Skeletal muscle satellite cell (primary cell): ENCODE measurements at regions not wholly inside any gene's neighbourhood (a gene's known extent, or its start where the extent isn't known, plus 50 kb on each side); places are given as distances from the start of the nearest gene placed in this dataset.
"Not testable (repeated sequence)": the region's sequence is repeated elsewhere in the genome, so short reads cannot be mapped to it uniquely, and the experiment has no call there.

Source experiments
- H3K27me3 ChIP-seq: 2 replicates; pipeline ENCODE4 v1.7.0; 2013; ENCODE audit warnings: low read length; ENCODE audit not compliant: control insufficient read depth, insufficient read depth
- H3K36me3 ChIP-seq: 2 replicates; pipeline ENCODE4 v1.7.0; 2013; ENCODE audit warnings: mild to moderate bottlenecking, control low read depth, low read length; ENCODE audit not compliant: insufficient read depth
- H3K4me1 ChIP-seq: 2 replicates; pipeline ENCODE4 v1.7.0; 2013; ENCODE audit warnings: low read length; ENCODE audit not compliant: control insufficient read depth, insufficient read depth
- H3K4me2 ChIP-seq: 2 replicates; pipeline ENCODE4 v1.7.0; 2013; ENCODE audit warnings: mild to moderate bottlenecking, low read length
- H3K4me3 ChIP-seq: 2 replicates; pipeline ENCODE4 v1.7.0; 2013; ENCODE audit warnings: low read length
- H3K9ac ChIP-seq: 2 replicates; pipeline ENCODE4 v1.7.0; 2013; ENCODE audit warnings: mild to moderate bottlenecking, low read depth, low read length, moderate library complexity
- H3K9me3 ChIP-seq: replicated peaks from 2 replicates; pipeline ENCODE4 v1.7.0; 2013; ENCODE audit warnings: mild to moderate bottlenecking, control low read depth, low read length

GRCh38 chr12:76292891-76293290 lies 55.3 kb downstream of the BBS10 start:
- H3K4me3 ChIP-seq, H3K4me2 ChIP-seq, H3K27me3 ChIP-seq, H3K9me3 ChIP-seq: not testable (repeated sequence)
- H3K36me3 ChIP-seq, result peaks cover 38% of the 10 kb centered on the region
- peak overlapping the region; percentile 59 for H3K9ac ChIP-seq
- H3K4me1 ChIP-seq, result peaks cover 39% of the 10 kb centered on the region

DNA sequence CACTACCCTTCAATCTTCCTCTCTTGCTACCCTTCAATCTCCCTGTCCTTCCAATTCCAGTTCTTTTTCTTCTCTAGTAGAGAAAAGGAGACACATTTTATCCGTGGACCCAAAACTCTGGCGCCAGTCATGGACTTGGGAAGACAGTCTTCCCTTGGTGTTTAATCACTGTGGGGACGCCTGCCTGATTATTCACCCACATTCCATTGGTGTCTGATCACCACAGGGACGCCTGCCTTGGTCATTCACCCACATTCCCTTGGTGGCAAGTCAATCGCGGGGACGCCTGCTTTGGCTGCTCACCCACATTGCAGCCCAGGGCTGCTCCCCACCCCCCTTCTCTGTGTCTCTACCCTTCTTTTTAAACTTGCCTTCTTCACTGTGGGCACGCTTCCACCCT lies 55.9 kb downstream of the BBS10 start:
- not testable (repeated sequence) for H3K27me3 ChIP-seq, H3K4me3 ChIP-seq, H3K9me3 ChIP-seq, H3K4me2 ChIP-seq
- peaks cover 37% of the 10 kb centered on the region for H3K36me3 ChIP-seq
- H3K4me1 ChIP-seq, result peaks cover 44% of the 10 kb centered on the region
- H3K9ac ChIP-seq, result peak overlapping the region; percentile 74

GRCh38 chr12:76290963-76291859 lies 57.0 kb downstream of the BBS10 start:
- H3K27me3 ChIP-seq, result no peaks in the 10 kb centered on the region
- no peak overlapping the region for H3K4me3 ChIP-seq
- no peak overlapping the region for H3K4me2 ChIP-seq
- H3K36me3 ChIP-seq, result peaks cover 31% of the 10 kb centered on the region
- peaks cover 51% of the 10 kb centered on the region for H3K4me1 ChIP-seq
- no peaks in the 10 kb centered on the region for H3K9me3 ChIP-seq
- H3K9ac ChIP-seq, result peak overlapping the region; percentile 74

DNA sequence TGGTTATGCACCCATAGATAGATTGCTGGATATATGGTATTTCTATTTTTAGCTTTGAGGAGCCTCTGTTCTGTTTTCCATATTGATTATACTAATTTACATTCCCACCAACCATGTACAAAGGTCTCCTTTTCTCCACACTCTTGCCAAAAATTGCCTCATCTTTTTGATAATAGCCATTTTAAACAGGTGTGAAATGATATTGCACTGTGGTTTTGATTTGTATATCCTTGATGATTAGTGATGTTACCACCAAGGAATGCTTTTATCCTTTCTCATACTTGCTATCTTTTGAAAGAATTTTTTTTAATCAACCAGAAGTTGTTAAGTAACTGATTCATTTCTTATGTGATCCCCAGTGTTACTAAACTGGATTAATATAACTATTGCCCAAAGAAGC lies 60.0 kb downstream of the BBS10 start:
- Histone ChIP-seq H3K4me3 (no peak overlapping the region), H3K4me2 (no peak overlapping the region), H3K4me1 (peaks cover 77% of the 10 kb centered on the region), H3K27me3 (no peaks in the 10 kb centered on the region), H3K9me3 (no peaks in the 10 kb centered on the region), H3K9ac (no peak overlapping the region), H3K36me3 (peaks cover 4% of the 10 kb centered on the region)

DNA sequence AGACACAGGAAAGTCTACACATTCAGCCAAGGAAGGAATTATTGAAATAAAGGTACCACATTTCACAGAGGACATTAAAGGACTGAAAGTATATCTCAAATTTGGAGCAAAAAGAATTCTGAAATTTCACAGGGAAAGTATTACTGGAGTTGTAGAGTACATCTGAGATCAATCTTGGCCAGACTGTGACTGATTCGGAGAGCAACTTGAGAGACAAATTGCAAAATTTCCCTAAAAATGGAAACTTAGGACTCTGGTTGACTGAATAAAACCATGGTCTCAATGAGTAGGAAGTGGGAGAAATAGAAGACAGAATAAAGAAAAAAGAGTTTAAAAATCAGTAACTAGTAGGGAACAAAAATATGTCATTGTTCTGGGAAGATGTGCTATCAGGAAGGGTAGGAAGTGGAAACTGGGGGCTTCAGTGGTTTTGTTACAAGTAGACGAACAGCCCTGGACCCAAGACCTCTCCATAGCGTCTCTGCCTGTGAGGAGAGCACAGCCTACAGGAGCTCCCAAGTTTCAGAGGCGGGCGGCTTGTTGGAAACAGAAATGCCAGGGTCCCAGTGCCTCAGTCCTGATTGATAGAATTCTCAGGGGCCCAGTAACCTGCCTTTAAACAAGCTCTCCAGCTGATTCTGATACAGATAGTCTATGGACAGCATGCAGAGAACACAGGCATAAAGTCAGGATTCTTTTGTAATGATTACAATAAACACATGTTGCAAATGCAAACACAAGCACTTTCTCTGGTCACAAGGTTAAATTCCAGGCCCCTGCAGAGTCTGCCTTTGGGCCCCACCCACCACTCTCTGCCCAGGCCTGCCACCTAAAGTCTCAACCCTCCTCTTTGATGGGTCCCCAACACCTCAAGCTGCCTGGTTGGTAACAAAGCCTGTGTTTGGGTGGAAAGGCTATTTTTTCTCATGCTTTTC lies 63.1 kb downstream of the BBS10 start:
- peak overlapping the region; percentile 34 for H3K9ac ChIP-seq
- no peaks in the 10 kb centered on the region for H3K9me3 ChIP-seq
- H3K4me2 ChIP-seq, result peak overlapping the region; percentile 25
- H3K27me3 ChIP-seq, result no peaks in the 10 kb centered on the region
- H3K36me3 ChIP-seq, result peaks cover 12% of the 10 kb centered on the region
- H3K4me1 ChIP-seq, result peaks cover 52% of the 10 kb centered on the region
- no peak overlapping the region for H3K4me3 ChIP-seq

DNA sequence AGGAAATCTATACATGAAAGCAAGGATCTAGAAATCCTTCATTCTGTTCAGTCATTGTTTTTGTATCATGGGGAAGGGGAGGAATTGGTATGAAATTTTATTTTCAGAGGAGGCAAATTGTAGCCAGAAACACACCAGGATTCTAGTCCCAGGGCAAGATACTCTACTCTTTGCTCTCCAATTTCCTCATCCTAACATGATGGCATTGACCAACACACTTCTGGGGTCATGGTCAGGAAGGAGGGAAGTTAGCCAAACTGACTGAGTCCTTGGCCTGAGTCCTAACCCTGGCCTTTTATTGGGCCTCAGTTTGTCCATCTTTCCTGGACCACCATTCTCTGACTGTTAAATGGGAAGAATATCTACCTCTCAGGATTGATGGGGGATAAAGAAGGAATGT lies 65.5 kb downstream of the BBS10 start:
- peaks cover 53% of the 10 kb centered on the region for H3K4me1 ChIP-seq
- H3K36me3 ChIP-seq, result peaks cover 12% of the 10 kb centered on the region
- no peaks in the 10 kb centered on the region for H3K9me3 ChIP-seq
- H3K27me3 ChIP-seq, result no peaks in the 10 kb centered on the region
- H3K4me2 ChIP-seq, result no peak overlapping the region
- no peak overlapping the region for H3K9ac ChIP-seq
- no peak overlapping the region for H3K4me3 ChIP-seq

GRCh38 chr12:76277480-76277879 lies 70.7 kb downstream of the BBS10 start:
- Histone ChIP-seq H3K4me1 (peaks cover 56% of the 10 kb centered on the region), H3K9ac (peak overlapping the region; percentile 74), H3K9me3 (no peaks in the 10 kb centered on the region), H3K36me3 (peaks cover 5% of the 10 kb centered on the region), H3K4me2 (peak overlapping the region; percentile 49), H3K4me3 (peak overlapping the region; percentile 32), H3K27me3 (no peaks in the 10 kb centered on the region)

GRCh38 chr12:76276499-76277151 lies 71.6 kb downstream of the BBS10 start:
- no peaks in the 10 kb centered on the region for H3K27me3 ChIP-seq
- peak overlapping the region; percentile 32 for H3K4me3 ChIP-seq
- H3K4me2 ChIP-seq, result peak overlapping the region; percentile 49
- peaks cover 62% of the 10 kb centered on the region for H3K4me1 ChIP-seq
- H3K9me3 ChIP-seq, result no peaks in the 10 kb centered on the region
- H3K36me3 ChIP-seq, result no peaks in the 10 kb centered on the region
- H3K9ac ChIP-seq, result peak overlapping the region; percentile 74

GRCh38 chr12:76275511-76276093 lies 72.6 kb downstream of the BBS10 start:
- peak overlapping the region; percentile 8 for H3K4me2 ChIP-seq
- H3K36me3 ChIP-seq, result no peaks in the 10 kb centered on the region
- no peaks in the 10 kb centered on the region for H3K27me3 ChIP-seq
- peak overlapping the region; percentile 74 for H3K9ac ChIP-seq
- no peaks in the 10 kb centered on the region for H3K9me3 ChIP-seq
- H3K4me3 ChIP-seq, result no peak overlapping the region
- H3K4me1 ChIP-seq, result peaks cover 71% of the 10 kb centered on the region

DNA sequence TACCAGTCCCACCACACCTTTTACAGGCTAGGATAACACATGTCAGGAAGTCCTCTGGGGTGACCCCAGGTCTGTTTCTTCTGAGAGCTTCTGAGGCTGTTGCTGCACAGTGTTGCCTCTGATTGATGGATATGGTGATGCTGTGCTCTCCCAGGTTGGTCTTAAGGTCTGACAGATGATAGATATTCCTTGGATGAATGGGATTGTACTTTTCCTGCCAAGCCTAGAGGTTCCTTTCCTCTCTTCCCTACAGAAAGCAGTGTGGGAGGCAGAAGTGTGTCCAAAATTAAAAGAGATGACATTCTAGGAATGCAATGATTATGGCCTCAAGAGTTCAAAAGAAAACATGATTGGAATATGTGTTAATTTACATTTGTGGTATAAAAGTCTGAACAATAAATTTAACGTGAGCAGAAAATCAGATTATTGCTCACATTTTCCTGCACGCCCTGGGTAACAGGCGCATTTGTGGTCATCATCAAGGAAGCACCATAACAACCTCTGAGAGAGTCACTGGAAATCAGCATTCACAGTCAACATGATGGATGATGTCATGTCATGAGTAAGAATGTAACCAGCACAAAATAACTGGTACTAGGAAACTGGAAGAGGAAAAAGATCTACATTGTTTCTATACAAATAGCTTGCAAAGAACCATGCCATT lies 73.7 kb downstream of the BBS10 start:
- Histone ChIP-seq H3K4me3 (no peak overlapping the region), H3K4me1 (peaks cover 79% of the 10 kb centered on the region), H3K36me3 (no peaks in the 10 kb centered on the region), H3K9ac (peak overlapping the region; percentile 74), H3K27me3 (no peaks in the 10 kb centered on the region), H3K4me2 (peak overlapping the region; percentile 1), H3K9me3 (no peaks in the 10 kb centered on the region)
